GM12874 (cell line): ENCODE measurements at regions not wholly inside any gene's neighbourhood (a gene's known extent, or its start where the extent isn't known, plus 50 kb on each side); places are given as distances from the start of the nearest gene placed in this dataset.

Experiments used
- CTCF ChIP-seq: IDR thresholded peaks from 2 replicates; pipeline ENCODE4 v1.5.1; 2011; ENCODE audit warnings: low read depth, mild to moderate bottlenecking, control low read depth, low read length, moderate library complexity; ENCODE audit not compliant: insufficient read depth

- no peak for TF ChIP-seq CTCF
Measured at GRCh38 chr3:164752812-164753211, 325.5 kb downstream of the SI start.

DNA sequence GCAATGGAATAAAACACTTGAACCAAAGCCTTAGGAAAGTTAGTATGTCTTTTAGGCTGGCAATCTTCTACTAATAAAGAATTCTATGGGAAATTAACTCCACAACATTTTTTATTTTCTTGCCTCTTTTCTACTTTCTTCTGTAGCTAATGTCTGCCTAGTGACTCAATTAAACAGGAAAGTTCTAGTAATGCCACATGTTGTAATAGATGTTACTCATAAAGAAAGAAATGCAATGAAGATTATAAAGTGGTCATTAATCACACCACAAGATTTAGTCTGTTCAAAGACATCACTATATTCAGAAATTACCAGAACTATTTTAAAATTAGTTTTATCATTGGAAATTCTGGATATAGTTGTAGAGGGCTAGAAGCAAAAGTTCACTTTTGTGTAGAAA lies 329.7 kb downstream of the SI start:
- no peak for TF ChIP-seq CTCF

- TF ChIP-seq CTCF, result no peak
Measured at GRCh38 chr3:164741869-164742268, 336.4 kb downstream of the SI start.

DNA sequence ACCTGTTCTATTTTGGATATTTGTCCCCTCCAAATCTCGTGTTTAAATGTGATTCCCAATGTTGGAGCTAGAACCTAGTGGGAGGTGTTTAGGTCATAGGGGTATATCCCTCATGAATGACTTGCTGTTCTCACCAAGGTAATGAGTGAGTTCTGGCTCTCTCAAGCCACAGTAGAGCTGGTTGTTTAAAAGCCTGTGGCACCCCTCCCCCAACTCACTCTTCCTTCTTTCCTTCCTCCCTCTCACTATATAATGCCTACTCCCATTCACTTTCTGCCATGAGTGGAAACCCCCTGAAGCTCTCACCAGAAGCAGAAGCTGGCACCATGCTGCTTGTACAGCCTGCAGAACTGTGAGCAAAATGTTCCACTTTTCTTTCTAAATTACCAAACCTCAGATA lies 341.1 kb downstream of the SI start:
- no peak for TF ChIP-seq CTCF

DNA sequence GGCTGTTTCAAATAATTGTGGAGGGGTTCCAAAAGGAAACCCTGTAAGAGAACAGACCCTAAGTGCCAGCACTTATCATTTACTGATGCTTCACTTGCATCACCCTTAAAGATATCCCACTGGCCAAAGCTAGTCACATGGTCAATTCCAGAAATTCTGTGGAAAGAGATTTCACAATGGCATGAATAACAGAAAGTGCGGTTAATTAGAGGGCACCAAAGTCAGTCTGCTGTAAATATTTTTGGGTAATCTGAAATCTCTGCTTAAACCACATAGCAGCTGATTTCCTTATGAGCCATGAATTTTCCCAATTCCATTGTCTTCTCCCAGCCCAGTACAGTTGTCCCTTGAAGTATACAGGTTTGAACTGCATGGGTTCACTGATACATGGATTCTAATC lies 346.1 kb downstream of the SI start:
- no peak for TF ChIP-seq CTCF

GRCh38 chr3:164730815-164731360 lies 347.4 kb downstream of the SI start:
- no peak for TF ChIP-seq CTCF

GRCh38 chr3:164723396-164723795 lies 354.9 kb downstream of the SI start:
- no peak for TF ChIP-seq CTCF
